ENCODE measurements at regions not wholly inside any gene's neighbourhood (a gene's known extent, or its start where the extent isn't known, plus 50 kb on each side); places are given as distances from the start of the nearest gene placed in this dataset.

DNA sequence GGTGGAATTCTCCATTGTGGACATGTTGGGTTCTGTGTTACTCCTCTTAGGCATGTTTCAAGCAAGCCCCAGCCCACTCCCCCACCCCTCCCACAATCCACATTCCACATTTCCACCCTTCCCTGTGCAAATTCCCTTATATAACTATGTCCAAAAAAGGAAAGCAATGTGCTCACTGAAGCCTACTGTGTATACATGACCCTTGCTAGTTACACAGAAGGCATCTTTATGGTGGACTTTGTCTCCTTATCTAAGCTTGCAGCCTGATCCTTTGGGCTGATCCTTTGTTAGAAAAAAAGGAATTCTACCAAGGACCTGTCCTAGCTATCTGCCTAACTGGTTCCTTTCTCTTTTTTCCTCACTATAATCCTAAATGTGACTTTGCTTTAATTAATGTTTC, 796.8 kb downstream of the NLGN4X start:
- Histone ChIP-seq H3K27ac (no peak overlapping the region), H3K4me1 (replicated peaks in 1 of 2) (no peaks in the 10 kb centered on the region), H3K9me3 (replicated peaks in 1 of 3) (no peaks in the 10 kb centered on the region), H3K36me3 (replicated peaks in 1 of 2) (no peaks in the 10 kb centered on the region), H3K27me3 (no peaks in the 10 kb centered on the region), H3K4me3 (no peak overlapping the region)
- intact Hi-C loops (cut with DNase I) = no loop called here
- TF ChIP-seq, protein P1, sequence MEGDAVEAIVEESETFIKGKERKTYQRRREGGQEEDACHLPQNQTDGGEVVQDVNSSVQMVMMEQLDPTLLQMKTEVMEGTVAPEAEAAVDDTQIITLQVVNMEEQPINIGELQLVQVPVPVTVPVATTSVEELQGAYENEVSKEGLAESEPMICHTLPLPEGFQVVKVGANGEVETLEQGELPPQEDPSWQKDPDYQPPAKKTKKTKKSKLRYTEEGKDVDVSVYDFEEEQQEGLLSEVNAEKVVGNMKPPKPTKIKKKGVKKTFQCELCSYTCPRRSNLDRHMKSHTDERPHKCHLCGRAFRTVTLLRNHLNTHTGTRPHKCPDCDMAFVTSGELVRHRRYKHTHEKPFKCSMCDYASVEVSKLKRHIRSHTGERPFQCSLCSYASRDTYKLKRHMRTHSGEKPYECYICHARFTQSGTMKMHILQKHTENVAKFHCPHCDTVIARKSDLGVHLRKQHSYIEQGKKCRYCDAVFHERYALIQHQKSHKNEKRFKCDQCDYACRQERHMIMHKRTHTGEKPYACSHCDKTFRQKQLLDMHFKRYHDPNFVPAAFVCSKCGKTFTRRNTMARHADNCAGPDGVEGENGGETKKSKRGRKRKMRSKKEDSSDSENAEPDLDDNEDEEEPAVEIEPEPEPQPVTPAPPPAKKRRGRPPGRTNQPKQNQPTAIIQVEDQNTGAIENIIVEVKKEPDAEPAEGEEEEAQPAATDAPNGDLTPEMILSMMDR (IDR thresholded peaks at IDR 0.05) = no peak
- no peak for TF ChIP-seq POLR2A (IDR thresholded peaks at IDR 0.05)
- DNase-seq = no peak

DNA sequence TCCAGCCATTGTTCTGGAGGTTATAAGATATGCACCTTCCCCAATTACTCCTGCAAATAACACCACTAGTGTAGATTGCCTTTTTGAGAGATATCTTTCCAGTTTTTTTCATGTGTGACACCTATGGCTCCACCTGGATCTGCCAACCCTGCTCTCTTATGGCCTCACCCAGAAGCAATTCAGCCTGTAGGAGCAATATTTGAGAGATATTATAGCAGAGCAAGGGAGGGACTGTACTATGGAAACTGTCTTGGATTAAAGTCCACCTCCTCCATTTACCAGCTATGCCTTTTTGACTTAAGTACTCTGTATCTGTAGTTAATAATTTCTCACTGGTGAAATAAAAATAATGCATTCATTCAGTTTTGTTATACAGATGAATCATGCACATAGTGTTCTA, 803.5 kb downstream of the NLGN4X start:
- Histone ChIP-seq H3K27me3 (no peaks in the 10 kb centered on the region), H3K9me3 (replicated peaks in 1 of 3) (no peaks in the 10 kb centered on the region), H3K4me3 (no peak overlapping the region), H3K36me3 (replicated peaks in 1 of 2) (no peaks in the 10 kb centered on the region), H3K27ac (no peak overlapping the region), H3K4me1 (replicated peaks in 1 of 2) (no peaks in the 10 kb centered on the region)
- DNase-seq = no peak
- TF ChIP-seq, protein P1 (IDR thresholded peaks at IDR 0.05) = no peak
- no peak for TF ChIP-seq POLR2A (IDR thresholded peaks at IDR 0.05)
- intact Hi-C loops (cut with DNase I) = no loop called here

DNA sequence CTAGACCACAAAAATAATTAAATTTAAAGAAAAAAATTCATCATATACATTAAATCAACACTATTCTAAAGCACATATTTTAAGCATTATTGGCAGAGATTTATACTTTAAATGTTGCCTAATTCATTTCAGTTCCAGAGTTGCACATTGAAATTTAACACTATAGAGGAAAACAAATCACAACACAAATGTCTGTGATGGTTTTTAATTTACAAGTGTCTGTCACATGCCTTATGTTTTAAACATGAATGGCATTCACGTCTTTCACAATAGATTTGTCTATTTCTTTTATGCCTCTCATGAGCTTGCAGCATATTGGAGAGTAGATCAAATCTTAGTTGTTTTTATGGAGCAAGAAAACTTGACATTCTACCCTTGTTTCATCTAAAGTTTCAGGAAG, 811.3 kb downstream of the NLGN4X start:
- TF ChIP-seq POLR2A (IDR thresholded peaks at IDR 0.05) = no peak
- TF ChIP-seq, protein P1 (IDR thresholded peaks at IDR 0.05) = no peak
- H3K4me1 ChIP-seq (replicated peaks in 1 of 2) = no peaks in the 10 kb centered on the region
- intact Hi-C loops (cut with DNase I) = no loop called here
- H3K27ac ChIP-seq = no peak overlapping the region
- no peaks in the 10 kb centered on the region for H3K27me3 ChIP-seq
- DNase-seq = no peak
- no peak overlapping the region for H3K4me3 ChIP-seq
- no peaks in the 10 kb centered on the region for H3K9me3 ChIP-seq (replicated peaks in 1 of 3)
- WGBS, 4 donors = 20 to 36% (median 33%) methylated on average over 1 of the region's 1 CpG
- no peaks in the 10 kb centered on the region for H3K36me3 ChIP-seq (replicated peaks in 1 of 2)

DNA sequence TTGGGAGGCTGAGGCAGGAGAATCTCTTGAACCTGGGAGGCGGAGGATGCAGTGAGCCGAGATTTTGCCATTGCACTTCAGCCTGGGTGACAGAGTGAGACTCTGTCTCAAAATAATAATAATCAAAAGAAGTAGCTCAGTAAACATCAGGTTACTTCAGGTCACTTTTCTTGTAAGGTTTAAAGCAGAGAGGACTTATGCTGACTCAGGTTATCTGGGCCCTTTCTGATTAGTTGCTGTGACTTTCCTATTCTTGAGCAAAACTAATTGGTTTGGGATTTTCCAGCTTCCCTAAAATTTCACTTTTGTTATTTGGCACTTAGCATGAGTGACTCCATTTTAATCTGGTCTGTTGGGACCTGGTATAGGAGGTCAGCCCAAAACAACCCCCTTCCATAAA, 812.9 kb downstream of the NLGN4X start:
- 78 to 90% (median 85%) methylated on average over 2 of the region's 2 CpGs for WGBS, 4 donors

More for the DNA sequence above, 812.9 kb downstream of the NLGN4X start:
- TF ChIP-seq, protein P1 (IDR thresholded peaks at IDR 0.05) = no peak
- no peak for TF ChIP-seq POLR2A (IDR thresholded peaks at IDR 0.05)
- H3K4me3 ChIP-seq = no peak overlapping the region
- no peaks in the 10 kb centered on the region for H3K9me3 ChIP-seq (replicated peaks in 1 of 3)
- no peaks in the 10 kb centered on the region for H3K36me3 ChIP-seq (replicated peaks in 1 of 2)
- no peaks in the 10 kb centered on the region for H3K4me1 ChIP-seq (replicated peaks in 1 of 2)
- no peak for DNase-seq
- intact Hi-C loops (cut with DNase I) = no loop called here
- H3K27me3 ChIP-seq = no peaks in the 10 kb centered on the region
- H3K27ac ChIP-seq = no peak overlapping the region
